Ishikawa (cell line): ENCODE measurements at regions not wholly inside any gene's neighbourhood (a gene's known extent, or its start where the extent isn't known, plus 50 kb on each side); places are given as distances from the start of the nearest gene placed in this dataset.

Source experiments
- CEBPB ChIP-seq: IDR thresholded peaks from 2 replicates; pipeline ENCODE4 v1.6.1; 2012
- CREB1 ChIP-seq: IDR thresholded peaks from 2 replicates; pipeline ENCODE4 v1.6.1; 2012; ENCODE audit warnings: low read depth
- EGR1 ChIP-seq: IDR thresholded peaks from 2 replicates; pipeline ENCODE4 v1.6.1; 2012
- EP300 ChIP-seq: IDR thresholded peaks from 2 replicates; pipeline ENCODE4 v1.6.1; 2012; ENCODE audit warnings: borderline replicate concordance
- FOXM1 ChIP-seq: IDR thresholded peaks from 2 replicates; pipeline ENCODE4 v1.6.1; 2012; ENCODE audit warnings: low read depth, borderline replicate concordance
- NFIC ChIP-seq: IDR thresholded peaks from 2 replicates; pipeline ENCODE4 v1.6.1; 2012
- RAD21 ChIP-seq: IDR thresholded peaks from 2 replicates; pipeline ENCODE4 v1.6.1; 2012; ENCODE audit warnings: low read depth
- TAF1 ChIP-seq: IDR thresholded peaks from 2 replicates; pipeline ENCODE4 v1.6.1; 2012; ENCODE audit warnings: low read depth, mild to moderate bottlenecking
- TCF12 ChIP-seq: IDR thresholded peaks from 2 replicates; pipeline ENCODE4 v1.6.1; 2012; ENCODE audit warnings: low read depth
- TEAD4 ChIP-seq: IDR thresholded peaks from 2 replicates; pipeline ENCODE4 v1.6.1; 2012
- YY1 ChIP-seq: IDR thresholded peaks from 2 replicates; pipeline ENCODE4 v1.6.1; 2012; ENCODE audit warnings: low read depth
- ZBTB7A ChIP-seq: IDR thresholded peaks from 2 replicates; pipeline ENCODE4 v1.6.1; 2012; ENCODE audit warnings: low read depth
- TF ChIP-seq, protein P1 (sequence below): IDR thresholded peaks from 2 replicates; pipeline ENCODE4 v1.6.1; 2012
- TF ChIP-seq, protein P2 (sequence below): IDR thresholded peaks from 2 replicates; pipeline ENCODE4 v1.6.1; 2012
- TF ChIP-seq, protein P3 (sequence below): IDR thresholded peaks from 2 replicates; pipeline ENCODE4 v1.6.1; 2012; ENCODE audit warnings: low read depth, mild to moderate bottlenecking

- TF ChIP-seq YY1 (no peak), EP300 (no peak), EGR1 (no peak), NFIC (no peak), ZBTB7A (no peak)
Observed at GRCh38 chr2:226410247-226410835, 389.3 kb downstream of the IRS1 start.

DNA sequence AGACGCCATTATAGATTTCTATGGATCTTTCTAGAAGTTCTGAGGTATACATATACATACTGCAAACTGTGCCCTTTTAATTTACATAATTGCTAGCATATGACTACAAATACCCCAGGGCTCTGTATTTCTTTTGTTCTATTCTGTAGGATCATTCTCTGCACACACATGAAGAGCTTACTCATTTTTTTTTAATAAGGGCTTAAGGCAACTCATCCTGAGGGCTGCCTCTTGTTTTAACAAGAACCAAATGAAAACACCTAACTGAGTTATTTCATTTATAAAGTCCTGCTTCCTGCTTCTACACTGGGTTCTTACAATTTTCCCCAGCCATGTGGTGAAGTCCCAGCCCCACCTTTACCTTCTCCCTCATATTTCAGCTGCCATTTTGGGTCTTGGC, 390.5 kb downstream of the IRS1 start:
- TF ChIP-seq, protein P1, sequence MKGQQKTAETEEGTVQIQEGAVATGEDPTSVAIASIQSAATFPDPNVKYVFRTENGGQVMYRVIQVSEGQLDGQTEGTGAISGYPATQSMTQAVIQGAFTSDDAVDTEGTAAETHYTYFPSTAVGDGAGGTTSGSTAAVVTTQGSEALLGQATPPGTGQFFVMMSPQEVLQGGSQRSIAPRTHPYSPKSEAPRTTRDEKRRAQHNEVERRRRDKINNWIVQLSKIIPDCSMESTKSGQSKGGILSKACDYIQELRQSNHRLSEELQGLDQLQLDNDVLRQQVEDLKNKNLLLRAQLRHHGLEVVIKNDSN = no peak
- TF ChIP-seq CEBPB (no peak), YY1 (no peak), TEAD4 (no peak), TAF1 (no peak), EGR1 (no peak), TCF12 (no peak), NFIC (no peak), FOXM1 (no peak), ZBTB7A (no peak)
- TF ChIP-seq, protein P2, sequence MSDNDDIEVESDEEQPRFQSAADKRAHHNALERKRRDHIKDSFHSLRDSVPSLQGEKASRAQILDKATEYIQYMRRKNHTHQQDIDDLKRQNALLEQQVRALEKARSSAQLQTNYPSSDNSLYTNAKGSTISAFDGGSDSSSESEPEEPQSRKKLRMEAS = no peak
- TF ChIP-seq, protein P3, sequence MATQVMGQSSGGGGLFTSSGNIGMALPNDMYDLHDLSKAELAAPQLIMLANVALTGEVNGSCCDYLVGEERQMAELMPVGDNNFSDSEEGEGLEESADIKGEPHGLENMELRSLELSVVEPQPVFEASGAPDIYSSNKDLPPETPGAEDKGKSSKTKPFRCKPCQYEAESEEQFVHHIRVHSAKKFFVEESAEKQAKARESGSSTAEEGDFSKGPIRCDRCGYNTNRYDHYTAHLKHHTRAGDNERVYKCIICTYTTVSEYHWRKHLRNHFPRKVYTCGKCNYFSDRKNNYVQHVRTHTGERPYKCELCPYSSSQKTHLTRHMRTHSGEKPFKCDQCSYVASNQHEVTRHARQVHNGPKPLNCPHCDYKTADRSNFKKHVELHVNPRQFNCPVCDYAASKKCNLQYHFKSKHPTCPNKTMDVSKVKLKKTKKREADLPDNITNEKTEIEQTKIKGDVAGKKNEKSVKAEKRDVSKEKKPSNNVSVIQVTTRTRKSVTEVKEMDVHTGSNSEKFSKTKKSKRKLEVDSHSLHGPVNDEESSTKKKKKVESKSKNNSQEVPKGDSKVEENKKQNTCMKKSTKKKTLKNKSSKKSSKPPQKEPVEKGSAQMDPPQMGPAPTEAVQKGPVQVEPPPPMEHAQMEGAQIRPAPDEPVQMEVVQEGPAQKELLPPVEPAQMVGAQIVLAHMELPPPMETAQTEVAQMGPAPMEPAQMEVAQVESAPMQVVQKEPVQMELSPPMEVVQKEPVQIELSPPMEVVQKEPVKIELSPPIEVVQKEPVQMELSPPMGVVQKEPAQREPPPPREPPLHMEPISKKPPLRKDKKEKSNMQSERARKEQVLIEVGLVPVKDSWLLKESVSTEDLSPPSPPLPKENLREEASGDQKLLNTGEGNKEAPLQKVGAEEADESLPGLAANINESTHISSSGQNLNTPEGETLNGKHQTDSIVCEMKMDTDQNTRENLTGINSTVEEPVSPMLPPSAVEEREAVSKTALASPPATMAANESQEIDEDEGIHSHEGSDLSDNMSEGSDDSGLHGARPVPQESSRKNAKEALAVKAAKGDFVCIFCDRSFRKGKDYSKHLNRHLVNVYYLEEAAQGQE = no peak

- TF ChIP-seq TCF12 (no peak), YY1 (no peak), TEAD4 (no peak), NFIC (no peak), FOXM1 (no peak), TAF1 (no peak), EP300 (no peak), CREB1 (no peak), ZBTB7A (no peak), EGR1 (no peak), RAD21 (no peak), CEBPB (no peak)
- TF ChIP-seq, protein P2 = no peak
- TF ChIP-seq, protein P1 = no peak
- TF ChIP-seq, protein P3 = no peak
Observed at GRCh38 chr2:226408141-226408540, 391.5 kb downstream of the IRS1 start.

DNA sequence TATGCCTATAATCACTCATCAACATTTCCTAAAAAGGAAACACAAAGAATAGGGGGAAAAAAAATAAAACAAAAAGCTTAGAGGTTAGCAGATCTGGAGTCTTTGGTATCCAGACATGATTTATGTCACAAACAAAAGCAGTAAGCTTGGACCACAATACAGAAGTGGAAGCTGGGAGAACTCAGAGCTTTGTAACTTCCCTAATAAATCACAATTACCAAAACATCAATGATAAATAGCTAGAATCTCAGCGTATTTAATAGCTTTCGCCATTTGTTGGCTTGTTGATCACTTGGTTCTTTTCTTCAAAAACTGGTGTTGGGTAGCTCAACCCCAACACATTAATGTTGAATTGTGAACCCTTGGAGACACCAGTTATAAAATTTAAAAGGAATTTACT, 392.5 kb downstream of the IRS1 start:
- TF ChIP-seq TEAD4 (no peak), EGR1 (no peak)

DNA sequence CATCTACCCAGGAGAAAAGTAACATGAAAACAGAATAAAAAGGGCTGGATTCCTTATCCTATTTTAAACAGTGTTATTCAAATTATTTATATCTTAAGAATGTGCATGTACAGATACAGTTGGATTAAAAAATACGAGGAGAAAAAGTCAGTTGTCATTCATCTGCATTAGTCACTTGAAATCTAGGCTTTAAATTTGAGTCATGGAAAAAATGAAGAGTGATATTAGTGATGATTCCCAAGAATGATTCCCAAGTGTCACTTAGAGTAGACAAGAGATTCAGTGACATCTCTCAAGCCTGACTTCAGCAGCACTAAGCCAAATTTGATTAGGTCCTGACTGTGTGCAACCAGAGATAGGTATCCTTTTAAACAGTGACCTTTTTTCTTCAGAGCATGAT, 394.2 kb downstream of the IRS1 start:
- TF ChIP-seq CREB1 (no peak), FOXM1 (no peak), EP300 (no peak), EGR1 (no peak), ZBTB7A (no peak), YY1 (no peak), NFIC (no peak), TAF1 (no peak)
- TF ChIP-seq, protein P3 = no peak
- TF ChIP-seq, protein P2 = no peak
- TF ChIP-seq, protein P1 = no peak
